Stimulated activated CD4-positive, alpha-beta T cell treated with anti-CD3 and anti-CD28 coated beads, Interleukin-12 subunit alpha, Interleukin-12 subunit beta, amount 100 ng/mL, for 4 hours (primary cell): ENCODE measurements at regions not wholly inside any gene's neighbourhood (a gene's known extent, or its start where the extent isn't known, plus 50 kb on each side); places are given as distances from the start of the nearest gene placed in this dataset.
"Not testable (repeated sequence)": the region's sequence is repeated elsewhere in the genome, so short reads cannot be mapped to it uniquely, and the experiment has no call there.

Experiments used
- DNase-seq: peaks from one replicate; pipeline ENCODE4 v3.0.0-alpha.2; 2020

DNA sequence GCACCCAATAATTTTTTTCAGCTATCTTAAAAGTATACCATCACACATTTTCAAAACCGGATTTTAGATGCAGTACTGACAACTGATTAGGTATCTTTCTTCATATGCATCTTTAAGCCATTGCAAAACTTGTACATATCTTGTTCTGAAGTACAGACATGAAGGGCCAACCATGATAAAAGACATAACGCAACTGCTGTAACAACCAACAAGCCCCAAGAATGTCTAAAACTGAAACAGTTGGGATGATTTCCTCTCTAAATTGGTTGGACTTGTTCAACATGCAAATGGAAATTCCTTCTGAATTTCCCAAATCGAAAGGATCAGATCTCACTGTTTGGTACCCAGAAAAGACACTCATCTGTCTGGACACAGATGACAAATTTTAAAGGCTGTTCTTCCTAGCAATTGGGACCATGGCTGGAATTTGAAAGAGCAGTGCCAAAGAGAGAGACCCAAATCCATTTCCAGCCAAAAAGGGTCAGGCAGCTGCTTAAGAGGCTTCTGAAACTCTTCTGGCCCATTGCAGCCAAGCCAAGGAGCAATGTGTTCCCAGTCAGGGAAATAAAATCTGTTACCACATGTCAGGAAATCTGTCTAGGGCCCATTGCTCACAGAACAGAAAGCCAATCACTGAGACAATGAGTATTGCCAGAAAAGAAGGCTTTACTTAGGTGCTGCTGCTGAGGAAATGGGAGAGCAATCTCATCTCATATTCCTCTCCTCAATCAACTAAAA lies 1122.4 kb upstream of the USP15 start:
- no peak for DNase-seq

DNA sequence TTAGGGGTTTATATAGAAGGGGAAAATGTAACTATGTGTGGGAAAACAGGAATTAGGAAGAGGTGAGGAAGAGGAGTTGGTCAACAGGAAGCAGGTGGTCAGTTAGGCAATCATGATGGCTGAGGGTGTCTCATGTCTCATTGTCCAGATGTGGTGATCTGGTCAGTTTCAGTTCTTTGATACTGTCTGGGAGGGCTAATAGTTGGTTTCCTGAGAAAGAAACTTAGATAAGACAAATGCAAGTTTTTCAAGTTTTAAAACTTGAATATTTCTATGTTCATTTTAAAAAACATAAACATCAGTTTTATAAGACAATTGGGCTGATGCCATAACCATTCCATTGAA lies 1121.8 kb upstream of the USP15 start:
- DNase-seq: no peak

DNA sequence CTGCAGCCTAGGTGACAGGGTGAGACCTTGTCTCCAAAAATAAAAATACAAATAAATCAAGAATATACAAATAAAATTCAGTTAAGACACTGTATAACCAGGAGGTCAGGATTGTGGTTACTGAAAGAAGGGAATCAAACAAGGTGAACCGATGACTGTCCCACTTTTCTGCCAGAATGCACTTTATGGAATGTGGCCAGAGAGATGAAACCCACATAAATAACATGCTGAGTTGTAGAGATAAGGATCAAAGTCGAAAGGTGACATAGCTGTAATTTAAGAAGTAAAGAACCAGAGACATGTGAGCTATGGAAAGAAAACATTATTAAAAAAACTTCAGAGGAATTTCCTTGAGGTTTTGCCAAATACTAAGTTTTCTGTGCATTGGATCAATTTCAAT lies 1098.2 kb upstream of the USP15 start:
- no peak for DNase-seq

DNA sequence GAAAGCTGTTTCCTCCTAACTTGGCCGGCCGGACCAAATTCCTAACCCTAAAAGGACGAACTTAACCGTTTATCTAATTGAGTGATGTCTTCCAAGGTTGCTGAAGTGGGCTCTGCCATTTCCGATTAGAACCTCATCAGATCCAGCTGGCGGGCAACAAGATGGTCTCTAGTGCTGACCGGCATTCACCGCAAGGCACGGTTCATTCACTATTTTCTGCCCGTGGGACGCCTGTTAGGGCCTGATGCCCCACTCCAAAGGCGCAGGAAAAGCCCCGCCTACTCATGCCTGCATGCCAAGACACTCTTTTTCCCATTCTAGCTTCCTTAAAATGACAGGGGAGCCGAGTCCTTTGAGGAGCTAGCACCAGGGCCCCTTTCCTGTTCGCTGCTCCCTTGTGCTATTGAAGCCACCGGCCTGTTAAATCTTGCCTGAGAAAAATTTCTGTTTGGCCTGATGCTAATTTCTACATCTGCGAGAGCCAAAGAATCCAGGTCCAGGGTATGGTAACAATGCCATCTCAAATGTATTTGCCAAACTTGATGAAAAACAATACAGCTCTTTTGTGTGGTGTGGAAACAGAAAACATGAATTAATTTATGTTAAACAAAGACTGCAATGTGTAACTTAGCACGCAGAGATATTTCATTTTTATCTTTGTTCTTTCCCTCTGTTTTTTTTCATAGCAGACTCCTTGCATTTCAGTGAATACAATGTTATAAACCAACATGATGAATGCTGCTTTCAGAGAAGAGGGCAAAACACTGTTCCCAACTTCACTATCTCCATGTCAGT lies 1071.2 kb upstream of the USP15 start:
- no peak for DNase-seq

DNA sequence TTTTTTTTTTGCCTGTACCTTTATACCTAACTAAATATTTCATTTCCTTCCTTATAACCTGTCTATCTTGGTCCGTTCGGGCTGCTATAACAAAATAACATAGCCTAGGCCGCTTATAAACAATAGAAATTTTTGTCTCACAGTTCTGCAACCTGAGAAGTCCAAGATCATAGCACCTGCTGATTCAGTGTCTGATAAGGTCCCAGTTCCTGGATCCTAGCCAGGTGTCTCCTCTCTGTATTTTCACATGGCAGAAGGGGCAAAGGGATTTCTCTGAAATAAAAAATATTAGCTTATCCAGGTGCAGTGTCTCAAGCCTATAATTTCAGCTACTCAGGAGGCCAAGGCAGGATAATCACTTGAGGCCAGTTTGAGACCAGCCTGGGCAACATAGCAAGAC lies 1046.6 kb upstream of the USP15 start:
- no peak for DNase-seq

DNA sequence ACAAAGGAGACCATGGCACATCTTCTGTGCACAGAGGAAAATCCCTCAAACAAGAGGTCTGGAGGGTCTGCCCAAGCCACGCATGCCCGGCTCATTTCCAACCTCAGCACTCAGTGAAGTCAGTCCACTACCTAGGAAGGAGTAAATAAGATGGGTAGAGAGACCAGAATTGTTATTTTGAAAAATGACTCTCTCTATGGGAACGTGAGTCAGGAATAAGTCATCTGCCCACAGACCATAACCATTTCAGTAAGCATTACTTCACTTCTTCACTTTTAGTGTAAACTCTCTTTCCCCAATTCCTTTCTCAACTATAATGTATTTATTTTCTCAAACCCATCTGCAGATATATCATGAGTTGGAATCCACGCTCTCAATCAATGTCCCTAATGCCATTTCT lies 1039.9 kb upstream of the USP15 start:
- no peak for DNase-seq

DNA sequence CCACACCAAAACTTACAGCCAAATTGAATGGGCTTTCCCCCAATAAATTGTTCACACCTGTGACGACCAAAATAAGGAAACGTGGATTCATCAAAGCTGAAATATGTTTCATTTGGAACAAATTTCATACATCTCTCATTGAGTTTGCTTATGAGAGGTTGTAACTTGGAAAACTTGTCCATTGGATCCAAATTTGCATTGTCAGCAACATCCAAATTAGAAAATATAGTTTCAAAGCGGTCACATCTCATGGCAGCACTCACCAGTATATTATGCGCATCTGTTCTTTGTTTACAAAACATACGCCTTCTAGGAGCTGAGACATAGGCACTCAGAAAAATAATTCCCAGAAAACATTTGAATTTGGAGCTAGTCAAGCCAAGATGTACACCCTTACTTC lies 1028.2 kb upstream of the USP15 start:
- no peak for DNase-seq

DNA sequence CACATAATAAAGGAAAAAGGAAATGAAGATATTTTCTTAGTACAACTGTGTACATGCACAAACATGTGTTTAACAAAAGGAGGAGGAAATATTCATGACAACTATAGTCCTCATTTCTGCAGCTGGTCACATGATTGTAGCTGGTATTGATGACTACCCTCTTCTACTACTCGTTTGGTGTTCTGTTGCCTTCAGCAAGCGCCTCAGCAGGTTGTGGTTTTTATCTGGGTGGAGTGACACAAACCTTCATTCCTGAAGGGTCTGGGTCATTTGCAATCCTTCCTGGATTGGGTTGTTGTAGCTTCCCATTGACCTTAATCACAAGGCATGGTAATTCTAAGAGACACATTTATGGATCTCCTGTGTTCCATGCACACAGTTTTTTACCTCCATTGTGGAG lies 1009.9 kb upstream of the USP15 start:
- no peak for DNase-seq

DNA sequence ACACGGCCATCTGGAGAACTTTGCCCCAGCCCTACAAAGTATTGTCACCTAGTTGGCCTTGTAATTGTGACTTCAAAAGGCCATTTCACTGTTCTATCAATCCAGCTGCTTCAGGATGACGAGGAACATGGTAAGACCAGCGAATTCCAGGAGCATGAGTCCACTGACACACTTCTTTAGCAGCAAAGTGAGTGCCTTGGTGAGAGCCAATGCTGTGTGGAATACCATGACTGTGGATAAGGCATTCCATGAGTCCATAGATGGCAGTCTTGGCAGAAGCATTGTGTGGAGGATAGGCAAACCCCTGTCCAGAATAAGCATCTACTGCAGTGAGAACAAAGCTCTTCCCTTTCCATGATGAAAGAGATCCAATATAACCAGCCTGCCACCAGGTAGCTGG lies 1009.1 kb upstream of the USP15 start:
- no peak for DNase-seq

DNA sequence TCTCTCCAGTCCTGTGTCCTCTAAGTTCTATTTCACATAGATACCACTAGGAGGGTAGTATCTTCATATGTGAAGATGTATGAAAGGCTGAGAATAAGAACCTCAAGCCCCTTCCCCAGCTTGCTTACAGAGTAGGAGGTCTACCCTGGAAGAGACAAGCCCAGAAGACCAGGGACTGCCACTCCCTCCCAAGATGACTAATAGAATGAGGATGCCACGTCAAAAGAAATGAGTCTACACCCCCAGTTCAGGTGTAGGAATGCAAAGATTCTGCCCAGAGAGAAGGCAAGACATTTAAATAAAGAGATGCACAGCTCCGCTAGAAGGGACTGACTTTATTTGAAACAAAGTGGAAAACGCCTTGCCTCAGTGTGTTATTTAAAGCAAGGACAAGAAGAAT lies 1006.0 kb upstream of the USP15 start:
- DNase-seq: no peak

DNA sequence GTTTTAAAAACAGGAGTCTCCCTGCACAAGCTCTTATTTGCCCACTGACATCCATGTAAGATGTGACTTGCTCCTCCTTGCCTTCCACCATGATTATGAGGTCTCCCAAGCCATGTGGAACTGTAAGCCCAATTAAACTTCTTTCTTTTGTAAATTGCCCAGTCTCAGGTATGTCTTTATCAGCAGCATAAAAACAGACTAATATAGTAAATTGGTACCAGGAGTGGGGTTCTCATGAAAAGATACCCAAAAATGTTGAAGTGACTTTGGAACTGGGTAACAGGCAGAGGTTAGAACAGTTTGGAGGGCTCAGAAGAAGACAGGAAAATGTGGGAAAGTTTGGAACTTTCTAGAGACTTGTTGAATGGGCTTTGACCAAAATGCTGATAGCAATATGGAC lies 995.9 kb upstream of the USP15 start:
- not testable (repeated sequence) for DNase-seq

DNA sequence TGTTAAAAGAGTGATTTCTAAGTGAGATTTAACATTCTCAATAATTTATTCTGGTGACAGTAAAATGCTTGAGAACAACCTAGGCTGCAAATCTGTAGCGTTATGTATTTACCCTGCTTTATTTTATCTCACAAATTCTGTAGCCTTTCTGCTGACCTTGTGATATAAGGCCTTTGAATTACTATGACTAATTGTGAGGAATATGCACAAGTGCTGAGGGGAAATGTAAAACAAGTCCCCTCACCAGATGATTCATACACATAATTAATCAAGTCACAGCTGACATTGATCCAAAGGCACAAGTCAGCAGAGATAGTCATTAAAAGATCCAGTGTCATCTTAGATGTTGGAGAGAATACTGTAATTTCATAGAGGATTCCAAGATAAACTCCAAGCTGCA lies 992.7 kb upstream of the USP15 start:
- no peak for DNase-seq

DNA sequence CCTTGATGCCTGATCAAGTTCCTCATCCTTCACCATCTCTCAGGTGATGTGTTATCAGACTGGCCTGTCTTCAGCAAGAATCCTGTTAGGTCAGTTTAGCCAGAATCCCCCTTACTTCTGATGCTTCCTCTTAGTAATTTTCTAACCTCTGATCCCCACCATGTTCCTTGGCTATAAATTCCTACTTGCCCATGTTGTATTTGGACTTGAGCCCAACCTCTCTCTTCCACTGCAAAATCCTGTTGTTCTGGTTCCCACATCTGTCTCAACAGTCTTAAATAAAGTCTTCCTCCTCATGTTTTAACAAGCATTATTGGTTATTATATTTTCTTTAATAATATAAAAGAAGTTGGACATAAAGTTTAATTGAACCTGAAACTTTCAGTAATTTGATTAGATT lies 987.8 kb upstream of the USP15 start:
- DNase-seq: no peak

DNA sequence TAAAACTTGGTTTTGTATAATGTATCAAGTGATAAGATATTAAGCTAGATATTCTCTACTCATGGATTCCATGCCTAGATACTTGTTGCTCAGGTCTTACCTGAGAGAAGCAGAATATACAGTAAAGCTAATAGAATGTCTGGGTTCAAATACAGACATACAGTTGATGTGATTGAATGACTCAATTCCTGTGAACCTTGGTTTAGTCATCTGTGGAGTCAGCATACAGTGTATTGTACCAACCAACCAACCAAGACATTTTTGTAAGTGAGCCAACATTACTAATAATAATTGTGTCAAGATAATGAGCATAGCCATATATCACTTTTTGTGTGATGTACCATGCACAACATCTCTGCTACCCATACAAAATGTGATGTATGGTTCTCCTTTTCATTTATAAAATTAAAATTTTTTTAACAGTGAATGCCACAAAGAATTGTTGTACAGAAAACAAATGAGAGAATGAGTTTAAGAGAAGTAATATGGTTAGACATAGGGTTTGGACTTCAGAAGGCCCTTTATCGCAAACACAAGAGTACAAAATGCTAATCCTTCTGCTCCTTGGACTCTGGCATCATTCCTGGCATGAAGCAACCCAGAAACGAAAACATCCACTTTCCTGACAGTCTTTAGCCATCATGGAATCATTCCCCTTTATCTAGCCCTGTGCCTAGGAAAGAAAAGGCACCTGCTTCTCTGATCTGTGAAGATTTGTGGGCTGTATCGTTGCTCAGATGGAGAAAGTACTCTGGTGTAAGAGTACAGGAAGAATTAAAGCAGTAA lies 977.2 kb upstream of the USP15 start:
- DNase-seq: no peak

DNA sequence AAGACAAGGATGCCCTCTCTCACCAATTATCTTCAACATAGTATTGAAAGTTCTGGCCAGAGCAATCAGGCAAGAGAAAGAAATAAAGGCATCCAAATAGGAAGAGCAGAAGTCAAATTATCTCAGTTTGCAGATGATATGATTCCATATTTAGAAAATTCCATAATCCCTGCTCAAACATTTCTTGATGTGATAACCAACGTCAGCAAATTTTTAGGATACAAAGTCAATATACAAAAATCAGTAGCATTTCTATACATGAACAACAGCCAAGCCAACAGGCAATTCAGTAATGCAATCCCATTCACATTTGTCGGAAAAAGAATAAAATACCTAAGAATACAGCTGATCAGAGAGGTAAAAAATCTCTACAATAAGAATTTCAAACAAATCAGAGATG lies 969.7 kb upstream of the USP15 start:
- no peak for DNase-seq

DNA sequence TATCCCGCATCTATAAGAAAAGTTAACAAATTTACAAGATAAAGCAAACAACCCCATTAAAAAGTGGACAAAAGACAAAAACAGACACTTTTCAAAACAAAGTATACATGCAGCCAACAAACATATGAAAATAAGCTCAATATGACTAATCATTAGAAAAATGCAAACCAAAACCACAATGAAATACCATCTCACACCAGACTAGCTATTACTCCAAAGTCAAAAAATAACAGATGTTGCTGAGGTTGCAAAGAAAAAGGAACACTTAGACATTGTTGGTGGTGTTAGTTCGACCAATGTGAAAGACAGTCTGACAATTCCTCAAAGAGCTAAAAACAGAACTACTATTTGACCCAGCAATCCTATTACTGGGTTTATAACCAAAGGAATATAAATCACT lies 968.6 kb upstream of the USP15 start:
- no peak for DNase-seq

DNA sequence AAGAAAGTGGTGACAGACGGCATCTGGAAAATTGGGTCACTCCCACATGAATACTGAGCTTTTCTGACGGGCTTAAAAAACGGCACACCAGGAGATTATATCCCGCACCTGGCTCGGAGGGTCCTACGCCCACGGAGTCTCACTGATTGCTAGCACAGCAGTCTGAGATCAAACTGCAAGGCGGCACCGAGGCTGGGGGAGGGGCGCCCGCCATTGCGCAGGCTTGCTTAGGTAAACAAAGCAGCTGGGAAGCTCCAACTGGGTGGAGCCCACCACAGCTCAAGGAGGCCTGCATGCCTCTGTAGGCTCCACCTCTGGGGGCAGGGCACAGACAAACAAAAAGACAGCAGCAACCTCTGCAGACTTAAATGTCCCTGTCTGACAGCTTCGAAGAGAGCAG lies 966.2 kb upstream of the USP15 start:
- DNase-seq: not testable (repeated sequence)

DNA sequence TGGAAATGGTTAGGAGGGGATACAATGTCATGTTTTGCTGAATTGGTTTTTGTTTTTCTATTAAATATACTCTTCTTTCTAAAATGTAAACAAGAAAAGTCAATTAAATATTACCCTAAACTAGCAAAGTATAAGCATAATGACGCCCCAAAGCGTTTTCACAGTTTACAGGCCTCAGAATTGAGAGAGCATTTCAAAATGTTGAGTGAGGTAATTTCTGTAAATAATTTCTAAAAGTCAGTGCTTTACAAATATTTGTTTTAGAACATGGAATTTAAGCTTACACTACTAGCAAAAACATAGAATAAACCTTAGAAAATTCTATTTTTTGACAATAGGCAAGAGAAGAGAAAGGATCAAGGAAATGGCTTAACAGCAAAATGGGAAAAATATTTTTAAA lies 958.4 kb upstream of the USP15 start:
- no peak for DNase-seq

DNA sequence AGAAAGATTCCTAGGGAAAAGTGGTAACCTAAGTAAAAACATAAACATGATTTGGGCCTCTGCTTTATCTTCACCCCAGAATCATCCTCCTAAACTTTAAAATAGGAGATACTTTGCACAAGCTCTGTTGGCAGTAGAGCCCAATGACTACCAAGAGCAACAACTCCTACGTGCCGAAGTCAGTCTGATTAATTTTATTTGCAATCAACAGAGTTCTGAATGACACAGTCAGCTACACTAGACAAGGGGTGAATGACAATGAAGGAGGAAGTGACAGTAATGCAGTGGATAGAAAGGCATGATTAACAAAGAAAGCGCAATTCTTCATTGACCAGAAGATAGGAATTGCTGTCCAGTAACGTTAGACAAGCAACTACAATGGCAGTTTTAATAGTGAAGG lies 957.9 kb upstream of the USP15 start:
- no peak for DNase-seq

DNA sequence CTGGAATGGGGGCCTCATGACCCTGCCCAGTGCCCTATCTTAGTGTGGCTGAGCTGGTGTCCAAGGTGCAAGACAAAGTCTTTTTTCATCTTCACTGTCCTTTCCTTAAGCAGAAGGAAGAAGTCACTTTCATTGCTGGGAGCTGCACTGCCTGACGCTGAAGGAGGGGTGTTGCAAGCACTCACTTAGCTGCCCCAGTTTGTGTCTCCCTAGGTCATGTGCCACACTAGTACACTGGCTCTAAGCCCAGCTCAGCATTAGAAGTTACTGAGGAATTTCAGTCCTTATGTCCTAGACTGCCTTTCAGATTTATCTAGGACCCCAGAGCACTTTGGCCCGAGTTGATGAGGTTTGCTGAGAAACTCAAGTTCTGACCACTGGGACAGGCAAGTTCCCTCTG lies 952.0 kb upstream of the USP15 start:
- DNase-seq: no peak

DNA sequence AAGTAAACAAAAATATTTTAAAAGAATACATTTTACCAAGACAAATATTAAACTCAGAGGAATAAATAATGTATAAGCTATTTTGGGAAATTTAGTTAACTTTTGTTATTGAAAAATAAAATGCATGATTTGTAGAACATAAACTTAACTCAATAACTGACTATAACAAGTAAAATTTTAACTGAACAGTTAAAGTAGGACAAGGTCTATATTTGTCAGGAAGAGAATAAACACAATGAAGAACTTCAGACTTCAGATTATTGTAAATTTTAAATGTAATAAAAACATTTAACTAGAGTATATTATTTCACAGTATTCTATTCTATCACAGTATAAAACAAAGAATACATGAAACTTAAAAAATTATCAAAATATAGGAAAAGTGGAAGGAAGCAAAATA lies 948.8 kb upstream of the USP15 start:
- DNase-seq: no peak

DNA sequence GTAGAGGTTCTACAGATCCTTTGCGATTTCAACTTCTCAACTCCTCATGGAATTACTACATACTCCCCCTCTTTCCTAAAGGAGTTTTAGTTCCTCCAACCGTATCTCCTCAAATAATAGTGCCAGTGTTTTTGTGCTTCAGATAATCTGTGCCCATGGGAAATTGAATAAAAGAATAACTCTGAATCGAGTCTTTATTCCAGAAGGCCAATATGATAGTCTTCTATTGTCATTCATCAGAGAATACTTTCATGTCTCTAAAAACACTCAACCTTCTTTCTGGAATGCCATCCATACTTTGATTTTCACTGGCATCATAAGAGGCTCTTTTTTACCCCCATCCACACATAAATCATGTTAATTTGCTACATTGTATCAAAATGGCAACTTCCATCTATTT lies 911.3 kb upstream of the USP15 start:
- no peak for DNase-seq

DNA sequence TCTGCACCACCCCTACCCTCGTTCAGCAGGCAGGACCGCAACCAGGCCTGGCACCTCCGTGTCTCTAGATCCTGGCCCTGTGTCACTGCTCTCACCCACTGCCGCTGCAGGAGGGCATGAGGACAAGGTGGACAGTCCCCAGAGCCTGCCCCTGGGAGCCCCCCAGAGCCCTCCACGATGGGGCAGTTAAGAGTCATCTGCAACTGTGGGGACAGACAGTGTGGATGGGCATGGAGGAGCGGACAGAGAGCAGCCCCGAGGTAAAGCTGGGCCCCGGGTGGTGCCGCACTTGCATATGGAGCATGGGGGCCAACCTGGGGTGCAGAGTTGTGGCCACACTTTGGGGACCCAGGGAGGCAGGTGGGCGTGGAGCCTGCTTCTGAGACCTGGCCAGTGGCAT lies 905.1 kb upstream of the USP15 start:
- DNase-seq: no peak

DNA sequence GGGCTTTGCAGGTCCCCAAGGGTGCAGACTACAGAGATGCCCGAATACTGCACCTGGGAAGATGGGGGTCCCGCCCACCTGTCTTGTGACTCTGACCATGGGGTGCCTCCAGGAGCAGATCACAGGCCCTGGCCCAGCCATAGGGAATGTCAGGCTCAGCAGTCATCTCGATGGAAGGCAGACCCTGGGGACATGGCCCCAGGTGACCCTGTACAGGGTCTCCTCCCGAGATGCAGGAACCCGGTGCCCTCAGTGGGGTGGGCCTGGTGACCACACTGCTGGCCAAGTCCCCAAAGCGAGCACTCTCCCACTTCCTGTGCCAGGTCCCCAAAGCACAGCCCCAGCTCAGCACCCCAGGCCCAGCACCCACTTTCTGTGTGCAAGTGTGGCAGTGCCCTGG lies 903.7 kb upstream of the USP15 start:
- DNase-seq: no peak
